Activated effector memory CD4-positive, alpha-beta T cell treated with anti-CD3 and anti-CD28 coated beads, Interleukin-2, amount 50 U/mL, for 16 hours (primary cell): ENCODE measurements at regions not wholly inside any gene's neighbourhood (a gene's known extent, or its start where the extent isn't known, plus 50 kb on each side); places are given as distances from the start of the nearest gene placed in this dataset.
"Not testable (repeated sequence)": the region's sequence is repeated elsewhere in the genome, so short reads cannot be mapped to it uniquely, and the experiment has no call there.

ENCODE experiments used
- DNase-seq: peaks from one replicate; pipeline ENCODE4 v3.0.0-alpha.2; 2020

GRCh38 chr18:78241535-78242253 lies 737.9 kb upstream of the SALL3 start:
- no peak for DNase-seq

GRCh38 chr18:78242254-78242643 lies 737.4 kb upstream of the SALL3 start:
- no peak for DNase-seq

GRCh38 chr18:78242806-78243205 lies 736.8 kb upstream of the SALL3 start:
- no peak for DNase-seq

GRCh38 chr18:78244779-78245178 lies 734.8 kb upstream of the SALL3 start:
- no peak for DNase-seq

GRCh38 chr18:78245451-78245850 lies 734.2 kb upstream of the SALL3 start:
- DNase-seq = no peak

- no peak for DNase-seq
Observed at GRCh38 chr18:78246050-78246449, 733.6 kb upstream of the SALL3 start.

- no peak for DNase-seq
Observed at GRCh38 chr18:78246588-78246987, 733.0 kb upstream of the SALL3 start.

GRCh38 chr18:78247615-78248289 lies 731.9 kb upstream of the SALL3 start:
- no peak for DNase-seq

- DNase-seq = no peak
Observed at GRCh38 chr18:78255013-78255412, 724.6 kb upstream of the SALL3 start.

- DNase-seq = no peak
Observed at GRCh38 chr18:78268226-78268988, 711.2 kb upstream of the SALL3 start.

- no peak for DNase-seq
Observed at GRCh38 chr18:78271790-78272189, 707.8 kb upstream of the SALL3 start.

- no peak for DNase-seq
Observed at GRCh38 chr18:78273876-78274275, 705.7 kb upstream of the SALL3 start.

GRCh38 chr18:78283425-78283824 lies 696.2 kb upstream of the SALL3 start:
- not testable (repeated sequence) for DNase-seq

GRCh38 chr18:78292618-78293380 lies 686.8 kb upstream of the SALL3 start:
- no peak for DNase-seq

- DNase-seq = no peak
Observed at GRCh38 chr18:78293540-78293939, 686.1 kb upstream of the SALL3 start.

GRCh38 chr18:78293940-78294541 lies 685.6 kb upstream of the SALL3 start:
- DNase-seq = no peak

GRCh38 chr18:78295262-78295661 lies 684.4 kb upstream of the SALL3 start:
- DNase-seq = no peak

GRCh38 chr18:78296166-78296565 lies 683.5 kb upstream of the SALL3 start:
- DNase-seq = no peak

- DNase-seq = no peak
Observed at GRCh38 chr18:78297048-78297447, 682.6 kb upstream of the SALL3 start.

- no peak for DNase-seq
Observed at GRCh38 chr18:78303519-78304191, 676.0 kb upstream of the SALL3 start.

- no peak for DNase-seq
Observed at GRCh38 chr18:78304192-78305164, 675.1 kb upstream of the SALL3 start.
